GM12872 (cell line): ENCODE measurements at regions not wholly inside any gene's neighbourhood (a gene's known extent, or its start where the extent isn't known, plus 50 kb on each side); places are given as distances from the start of the nearest gene placed in this dataset.

Source experiments
- TF ChIP-seq, protein P1 (sequence below): IDR thresholded peaks from 3 replicates; pipeline ENCODE4 v1.5.1; 2011; ENCODE audit warnings: low read depth, mild to moderate bottlenecking, low read length, moderate library complexity; ENCODE audit not compliant: insufficient read depth

DNA sequence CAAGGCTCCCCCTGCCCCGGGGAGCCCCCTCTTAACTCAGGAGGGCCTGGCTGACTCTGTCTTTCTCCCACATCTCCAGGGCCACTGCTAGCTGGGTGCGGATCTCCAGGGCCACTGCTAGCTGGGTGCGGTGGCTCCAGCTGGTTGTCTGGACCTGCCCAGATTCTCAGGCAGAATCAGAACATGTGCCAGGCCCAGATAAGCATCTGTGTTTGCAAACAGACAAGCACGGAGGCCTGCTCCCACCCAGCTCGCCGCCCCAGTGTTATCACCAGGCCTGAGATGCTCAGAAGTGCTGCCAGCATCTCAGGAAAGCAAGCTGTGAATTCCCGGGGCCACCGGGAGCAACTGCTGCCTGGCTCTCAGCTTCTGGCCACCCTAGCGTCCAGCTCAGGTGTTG lies 98.4 kb upstream of the FZD10 start:
- TF ChIP-seq, protein P1, sequence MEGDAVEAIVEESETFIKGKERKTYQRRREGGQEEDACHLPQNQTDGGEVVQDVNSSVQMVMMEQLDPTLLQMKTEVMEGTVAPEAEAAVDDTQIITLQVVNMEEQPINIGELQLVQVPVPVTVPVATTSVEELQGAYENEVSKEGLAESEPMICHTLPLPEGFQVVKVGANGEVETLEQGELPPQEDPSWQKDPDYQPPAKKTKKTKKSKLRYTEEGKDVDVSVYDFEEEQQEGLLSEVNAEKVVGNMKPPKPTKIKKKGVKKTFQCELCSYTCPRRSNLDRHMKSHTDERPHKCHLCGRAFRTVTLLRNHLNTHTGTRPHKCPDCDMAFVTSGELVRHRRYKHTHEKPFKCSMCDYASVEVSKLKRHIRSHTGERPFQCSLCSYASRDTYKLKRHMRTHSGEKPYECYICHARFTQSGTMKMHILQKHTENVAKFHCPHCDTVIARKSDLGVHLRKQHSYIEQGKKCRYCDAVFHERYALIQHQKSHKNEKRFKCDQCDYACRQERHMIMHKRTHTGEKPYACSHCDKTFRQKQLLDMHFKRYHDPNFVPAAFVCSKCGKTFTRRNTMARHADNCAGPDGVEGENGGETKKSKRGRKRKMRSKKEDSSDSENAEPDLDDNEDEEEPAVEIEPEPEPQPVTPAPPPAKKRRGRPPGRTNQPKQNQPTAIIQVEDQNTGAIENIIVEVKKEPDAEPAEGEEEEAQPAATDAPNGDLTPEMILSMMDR: no peak

DNA sequence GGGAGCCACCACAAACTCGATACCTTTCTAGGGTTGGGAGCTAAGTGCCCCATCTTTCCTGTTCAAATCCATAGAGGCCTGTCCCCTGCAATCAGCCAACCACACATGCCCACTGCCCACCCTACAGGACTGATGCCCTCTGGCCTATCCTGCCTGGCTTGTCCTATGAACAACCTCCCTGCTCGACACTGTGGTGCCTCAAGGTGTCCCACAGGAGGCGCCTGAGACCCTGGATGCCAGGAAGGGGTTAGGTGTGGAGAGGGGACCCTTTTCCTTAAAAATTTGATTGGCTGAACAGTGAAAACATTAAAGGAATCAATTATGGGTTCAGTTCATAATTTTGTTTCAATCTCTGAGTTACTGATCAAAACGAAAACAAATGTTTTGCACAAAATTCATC lies 97.3 kb upstream of the FZD10 start:
- TF ChIP-seq, protein P1: no peak

DNA sequence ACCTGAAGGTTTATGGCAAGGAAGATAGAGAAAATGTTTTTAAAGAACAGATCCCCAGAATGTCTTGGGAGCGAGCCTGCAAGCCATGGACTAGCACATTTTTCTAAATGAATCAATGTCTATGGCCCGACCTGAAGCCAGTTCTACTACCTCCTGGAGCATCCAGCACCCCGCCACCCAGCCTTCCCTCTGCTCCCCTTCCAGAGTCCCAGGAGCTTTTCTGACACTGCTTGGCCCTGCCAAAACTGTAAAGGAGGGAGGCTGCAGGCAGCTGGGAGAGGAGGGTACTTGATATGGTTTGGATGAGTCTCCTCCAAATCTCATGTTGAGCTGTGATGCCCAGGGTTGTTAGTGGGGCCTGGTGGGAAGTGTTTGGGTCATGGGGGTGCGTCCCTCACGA lies 95.5 kb upstream of the FZD10 start:
- TF ChIP-seq, protein P1: no peak

DNA sequence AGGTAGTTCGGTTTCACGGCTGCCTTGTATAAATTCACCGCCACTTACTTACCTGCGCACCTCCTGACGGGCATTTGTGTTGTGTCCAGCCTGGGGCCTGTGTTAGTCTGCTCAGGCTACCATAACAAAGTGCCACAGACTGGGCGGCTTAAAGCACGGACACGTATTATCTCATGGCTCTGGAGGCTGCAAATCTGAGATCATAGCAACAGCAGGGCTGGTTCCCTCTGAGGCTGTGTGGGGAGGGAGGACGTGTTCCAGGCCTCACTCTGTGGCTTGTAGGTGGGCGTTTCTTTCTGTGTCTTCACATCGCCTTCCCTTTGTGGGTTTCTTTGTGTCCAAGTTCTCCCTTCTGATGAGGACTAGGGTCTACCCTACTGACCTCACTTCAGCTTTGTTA lies 93.5 kb upstream of the FZD10 start:
- TF ChIP-seq, protein P1: no peak

DNA sequence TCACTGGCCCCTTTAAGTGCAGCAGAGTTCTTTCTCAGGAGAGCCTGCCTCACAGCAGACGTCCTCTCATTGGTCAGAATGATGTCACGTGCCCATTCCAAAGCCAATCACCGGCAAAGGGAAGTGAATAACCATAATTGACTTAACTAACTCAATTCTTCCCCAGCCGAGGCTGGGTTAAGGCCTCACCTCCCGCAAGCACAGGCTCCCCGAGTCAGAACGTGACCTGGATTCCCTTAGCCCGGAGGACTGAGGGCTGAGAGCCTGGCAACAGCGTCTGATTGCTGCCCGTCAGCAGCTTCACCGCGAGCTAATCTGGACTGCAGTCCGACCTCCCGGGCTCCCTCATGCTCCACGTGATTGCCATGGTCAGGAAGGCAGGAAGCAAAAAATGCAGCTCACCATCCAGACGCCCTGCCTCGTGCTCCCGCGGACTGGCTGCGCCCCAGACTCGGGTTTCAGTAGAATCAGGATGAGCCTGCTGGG lies 92.1 kb upstream of the FZD10 start:
- TF ChIP-seq, protein P1: no peak

DNA sequence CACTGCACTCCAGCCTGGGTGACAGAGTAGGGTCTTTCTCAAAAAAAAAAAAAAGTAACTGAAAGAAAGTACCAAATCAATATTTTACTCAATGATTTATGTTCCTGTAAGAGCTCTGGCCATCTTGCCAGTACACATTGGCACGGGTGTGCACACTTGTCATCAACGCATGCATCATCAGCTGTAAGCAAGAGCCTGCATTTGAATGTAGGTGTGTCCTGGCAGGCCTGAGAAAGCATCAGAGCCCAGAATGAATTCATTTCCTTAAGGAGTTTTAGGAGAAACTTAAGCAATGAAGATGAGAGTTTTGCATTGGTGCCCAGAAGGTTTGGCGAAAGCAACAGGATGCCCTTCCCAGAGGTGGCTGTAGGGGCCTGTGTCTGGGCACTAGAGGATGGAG lies 88.5 kb upstream of the FZD10 start:
- TF ChIP-seq, protein P1: no peak

DNA sequence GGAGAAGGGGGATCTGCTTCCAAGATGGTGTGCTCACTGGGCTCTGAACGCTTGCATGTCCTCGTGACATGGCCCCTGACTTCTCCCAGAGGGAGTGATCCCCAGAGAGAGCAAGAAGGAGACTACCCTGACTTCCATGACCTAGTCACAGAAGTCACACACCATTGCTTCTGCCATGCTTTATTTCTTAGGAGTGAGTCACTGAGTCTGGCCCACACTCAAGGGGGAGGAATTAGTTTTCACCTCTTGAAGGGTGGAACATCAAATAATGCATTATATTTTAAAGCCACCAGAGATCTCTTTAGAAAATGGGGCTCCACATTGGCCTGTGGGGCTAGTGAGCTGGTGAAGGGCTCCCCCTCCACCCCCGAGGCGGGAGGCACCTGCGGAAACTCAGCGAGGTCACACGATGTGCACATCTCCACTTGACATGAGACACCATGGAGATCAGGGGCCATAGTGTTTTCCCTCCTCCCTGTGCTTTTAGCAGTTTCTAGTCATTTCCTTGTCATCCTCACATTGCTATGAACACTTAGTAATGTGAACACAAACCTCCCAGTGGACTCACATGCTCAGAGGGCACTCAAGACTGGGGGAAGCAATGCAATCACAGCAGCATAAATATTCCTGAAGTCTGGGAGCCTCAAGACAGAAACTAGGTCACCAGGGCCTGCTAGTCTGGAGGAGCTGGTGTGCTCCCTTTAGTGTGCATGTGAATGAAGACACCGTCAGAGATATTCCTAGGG lies 87.4 kb upstream of the FZD10 start:
- TF ChIP-seq, protein P1: no peak
